ENCODE measurements at regions not wholly inside any gene's neighbourhood (a gene's known extent, or its start where the extent isn't known, plus 50 kb on each side); places are given as distances from the start of the nearest gene placed in this dataset.
"Not testable (repeated sequence)": the region's sequence is repeated elsewhere in the genome, so short reads cannot be mapped to it uniquely, and the experiment has no call there.

GRCh38 chr17:22227699-22228553, 535.6 kb downstream of the KCNJ18 start:
- not testable (repeated sequence) for DNase-seq (ENCODE audit: low read depth, low spot score); H3K4me3 ChIP-seq (ENCODE audit: low read length)

- H3K4me3 ChIP-seq (ENCODE audit: low read length); DNase-seq (ENCODE audit: low read depth, low spot score): not testable (repeated sequence)
Measured at GRCh38 chr17:22229821-22230220, 537.5 kb downstream of the KCNJ18 start.

- H3K4me3 ChIP-seq (ENCODE audit: low read length): no peak overlapping the region
- DNase-seq (ENCODE audit: low read depth, low spot score): no peak
Measured at GRCh38 chr17:22233382-22233781, 541.1 kb downstream of the KCNJ18 start.

DNA sequence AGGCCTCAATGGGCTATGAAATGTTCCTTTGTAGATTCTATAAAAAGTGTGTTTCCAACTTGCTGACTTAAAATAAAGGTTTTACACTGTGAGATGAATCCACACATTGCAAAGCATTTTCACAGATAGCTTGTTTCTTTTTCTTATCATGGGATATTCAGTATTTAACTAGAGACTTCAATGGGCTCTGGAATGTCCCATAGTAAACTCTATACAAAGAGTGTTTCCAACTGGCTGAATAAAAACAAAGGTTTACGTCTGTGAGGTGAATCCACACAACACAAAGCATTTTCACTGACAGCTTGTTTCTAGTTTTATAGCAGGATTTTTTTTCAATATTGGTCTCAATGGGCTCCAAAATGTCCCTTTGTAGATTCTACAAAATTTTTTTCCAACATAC, 550.1 kb downstream of the KCNJ18 start:
- no peak for DNase-seq (ENCODE audit: low read depth, low spot score)
- H3K4me3 ChIP-seq (ENCODE audit: low read length): no peak overlapping the region

DNA sequence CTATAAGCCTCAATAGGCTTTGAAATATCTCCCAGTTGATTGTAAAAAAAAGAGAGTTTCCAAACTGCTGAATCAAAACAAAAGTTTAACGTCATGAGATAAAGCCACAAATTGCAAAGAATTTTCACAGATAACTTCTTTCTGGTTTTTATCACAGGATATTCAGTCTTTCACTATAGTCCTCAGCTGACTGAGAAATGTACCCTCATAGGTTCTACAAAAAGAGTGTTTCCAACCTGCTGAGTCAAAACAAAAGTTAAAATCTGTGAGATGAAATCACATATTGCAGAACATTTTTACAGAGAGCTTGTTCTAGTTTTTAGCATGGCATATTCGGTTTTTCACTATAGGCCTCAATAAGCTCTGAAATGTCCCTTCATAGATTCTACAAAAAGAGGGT, 559.2 kb downstream of the KCNJ18 start:
- no peak for DNase-seq (ENCODE audit: low read depth, low spot score)
- H3K4me3 ChIP-seq (ENCODE audit: low read length): no peak overlapping the region

- no peak overlapping the region for H3K4me3 ChIP-seq (ENCODE audit: low read length)
- DNase-seq (ENCODE audit: low read depth, low spot score): no peak
Measured at GRCh38 chr17:22253007-22253406, 560.7 kb downstream of the KCNJ18 start.

GRCh38 chr17:22265807-22266206, 573.5 kb downstream of the KCNJ18 start:
- no peak overlapping the region for H3K4me3 ChIP-seq (ENCODE audit: low read length)
- no peak for DNase-seq (ENCODE audit: low read depth, low spot score)

DNA sequence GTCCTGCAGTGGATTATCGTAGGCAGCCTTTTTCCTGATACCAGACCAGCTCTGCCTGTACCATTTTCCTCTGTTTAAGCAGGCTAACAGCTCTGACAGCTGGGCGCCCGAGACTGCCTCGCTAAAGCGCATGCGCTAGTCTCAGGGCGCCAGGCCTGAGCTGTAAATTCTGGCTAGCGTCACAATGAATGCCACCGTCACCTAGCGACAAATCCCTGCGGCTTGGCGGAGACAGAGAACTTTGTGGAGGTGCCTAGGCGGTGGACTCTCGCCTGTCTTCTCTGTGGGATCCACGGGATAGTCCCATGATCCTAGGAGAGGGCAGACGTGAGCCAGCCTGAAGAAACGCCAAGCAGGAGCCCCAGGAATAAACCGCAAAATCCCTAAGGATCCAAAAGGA, 573.9 kb downstream of the KCNJ18 start:
- no peak for DNase-seq (ENCODE audit: low read depth, low spot score)
- H3K4me3 ChIP-seq (ENCODE audit: low read length): no peak overlapping the region

DNA sequence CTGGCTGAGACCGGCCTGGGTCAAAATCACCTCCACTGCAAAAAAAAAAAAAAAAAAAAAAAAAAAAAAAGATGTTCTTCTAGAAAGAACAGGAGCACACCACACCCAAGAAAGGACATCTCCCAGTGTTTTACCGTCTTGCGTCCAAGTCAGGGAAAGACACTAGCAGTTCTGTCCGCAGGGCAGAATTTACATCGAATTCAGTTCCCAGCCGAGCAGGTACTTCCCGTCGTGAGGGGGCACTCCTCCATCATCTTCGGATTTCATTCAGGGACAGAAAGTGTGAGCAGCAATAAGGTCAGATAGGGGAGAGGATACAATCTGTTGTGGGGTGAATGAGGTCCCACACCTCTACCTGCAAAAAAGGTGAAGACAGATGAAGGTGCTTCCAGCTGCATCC, 574.7 kb downstream of the KCNJ18 start:
- DNase-seq (ENCODE audit: low read depth, low spot score): no peak
- no peak overlapping the region for H3K4me3 ChIP-seq (ENCODE audit: low read length)

GRCh38 chr17:22268214-22268911, 576.0 kb downstream of the KCNJ18 start:
- no peak overlapping the region for H3K4me3 ChIP-seq (ENCODE audit: low read length)
- DNase-seq (ENCODE audit: low read depth, low spot score): no peak

DNA sequence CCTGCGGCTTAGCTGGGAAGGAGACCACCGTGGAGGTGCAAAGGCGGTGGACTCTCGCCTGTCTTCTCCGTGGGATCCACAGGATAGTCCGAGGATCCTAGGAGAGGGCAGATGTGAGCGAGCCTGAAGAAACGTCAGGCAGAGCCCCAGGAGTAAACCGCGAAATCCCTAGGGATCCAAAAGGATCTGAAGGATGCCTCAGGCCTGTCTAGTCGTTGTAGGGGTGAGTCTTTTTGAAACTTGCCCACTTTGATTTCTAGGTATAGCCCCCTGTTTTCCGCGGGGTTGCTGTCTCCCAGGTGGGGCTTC, 576.5 kb downstream of the KCNJ18 start:
- no peak overlapping the region for H3K4me3 ChIP-seq (ENCODE audit: low read length)
- no peak for DNase-seq (ENCODE audit: low read depth, low spot score)

DNA sequence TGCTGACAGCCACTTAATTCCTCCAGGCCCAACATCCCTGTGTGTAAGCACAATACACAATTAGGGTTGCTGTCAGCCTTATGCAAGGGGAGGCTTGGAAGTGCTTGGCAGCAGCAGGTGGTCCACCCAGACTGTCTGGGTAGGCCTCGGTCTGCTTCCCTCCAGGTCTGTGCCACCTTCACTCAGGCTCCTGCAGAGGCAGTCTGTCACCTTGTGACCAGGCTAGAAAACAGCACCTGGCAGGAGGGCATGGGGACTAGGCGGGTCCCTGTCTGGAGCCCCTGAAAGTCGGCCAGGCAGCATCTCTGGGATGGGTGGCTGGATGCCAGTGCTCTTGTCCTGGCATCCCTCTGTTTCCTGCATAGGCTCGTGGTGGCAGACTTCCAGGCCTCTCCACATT, 578.1 kb downstream of the KCNJ18 start:
- no peak for DNase-seq (ENCODE audit: low read depth, low spot score)
- no peak overlapping the region for H3K4me3 ChIP-seq (ENCODE audit: low read length)

- not testable (repeated sequence) for DNase-seq (ENCODE audit: low read depth, low spot score); H3K4me3 ChIP-seq (ENCODE audit: low read length)
Measured at GRCh38 chr17:22270809-22271208, 578.5 kb downstream of the KCNJ18 start.

DNA sequence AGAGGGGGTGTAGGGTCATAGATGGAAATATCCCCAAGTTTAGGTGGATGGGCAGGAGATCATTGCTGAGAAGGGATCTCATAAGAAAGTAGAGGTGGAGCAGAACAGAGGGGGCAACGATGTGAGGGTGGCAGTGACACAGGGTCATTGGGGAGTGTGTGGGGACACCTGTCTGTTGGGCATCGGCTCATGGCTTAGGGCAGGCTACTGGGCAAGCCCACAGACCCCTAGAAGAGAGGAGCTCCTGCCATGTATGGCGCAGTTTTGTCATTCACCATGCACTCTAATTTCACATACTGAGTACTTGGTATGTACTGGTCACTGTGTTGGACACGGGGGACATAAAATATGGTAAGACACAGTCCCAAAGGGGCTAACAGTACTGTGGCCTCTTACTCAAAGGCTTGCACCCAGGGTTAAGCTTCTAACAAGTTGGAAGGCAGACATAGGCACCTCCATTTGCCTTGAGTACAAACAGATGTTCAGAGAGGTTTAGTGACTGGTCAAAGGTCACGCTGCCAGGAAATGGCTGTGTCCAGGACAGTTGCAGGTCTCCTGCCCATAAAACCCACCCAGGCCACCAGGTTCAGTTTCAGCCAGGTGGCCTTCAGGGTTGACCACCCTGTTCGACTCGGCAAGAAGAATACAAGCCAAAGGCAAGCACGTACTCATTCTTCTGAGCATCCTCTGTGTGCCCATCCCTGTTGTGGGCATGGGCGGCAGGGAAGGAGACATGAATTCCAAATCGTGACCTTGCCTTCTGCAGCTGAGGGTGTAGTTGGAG, 580.2 kb downstream of the KCNJ18 start:
- H3K4me3 ChIP-seq (ENCODE audit: low read length): no peak overlapping the region
- no peak for DNase-seq (ENCODE audit: low read depth, low spot score)

DNA sequence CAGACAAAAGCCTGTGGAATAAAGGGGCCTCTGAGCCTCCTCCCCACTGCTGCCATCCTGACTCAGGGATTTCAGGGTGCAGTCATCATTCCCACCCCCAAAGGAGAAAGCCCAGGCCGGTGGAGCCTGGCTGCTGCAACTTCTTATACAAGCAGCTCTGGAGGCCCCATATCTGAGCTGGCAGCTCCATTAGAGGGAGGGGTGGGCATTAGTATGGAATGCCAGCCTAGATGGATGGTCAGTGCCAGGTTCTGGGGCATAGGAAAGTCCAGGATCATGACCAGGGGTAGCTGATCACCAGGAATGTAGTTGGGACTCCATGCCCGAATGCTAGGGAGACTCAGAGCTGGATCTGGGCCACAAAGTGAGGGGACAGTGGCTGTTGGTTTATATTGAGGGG, 581.0 kb downstream of the KCNJ18 start:
- no peak for DNase-seq (ENCODE audit: low read depth, low spot score)
- no peak overlapping the region for H3K4me3 ChIP-seq (ENCODE audit: low read length)

DNA sequence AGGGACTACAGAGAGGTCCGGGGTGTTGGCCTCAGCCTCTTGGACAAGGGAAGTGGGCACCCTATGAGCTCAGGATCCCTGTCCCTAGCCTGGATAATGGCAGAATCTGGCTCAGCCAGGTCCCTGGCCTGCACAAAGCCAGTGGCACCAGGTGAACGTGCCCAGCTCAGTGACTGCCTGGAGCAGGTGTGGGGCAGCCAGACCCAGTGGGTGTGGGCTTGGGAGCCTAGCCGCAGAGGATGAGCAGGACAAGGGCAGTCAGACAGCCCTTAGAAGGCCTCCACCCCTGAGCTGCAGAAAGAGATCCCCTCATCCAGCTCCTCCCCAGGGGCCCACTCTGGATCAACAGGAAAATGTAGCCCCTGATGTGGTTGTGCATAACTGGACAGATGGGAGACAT, 585.3 kb downstream of the KCNJ18 start:
- DNase-seq (ENCODE audit: low read depth, low spot score): no peak
- H3K4me3 ChIP-seq (ENCODE audit: low read length): no peak overlapping the region

DNA sequence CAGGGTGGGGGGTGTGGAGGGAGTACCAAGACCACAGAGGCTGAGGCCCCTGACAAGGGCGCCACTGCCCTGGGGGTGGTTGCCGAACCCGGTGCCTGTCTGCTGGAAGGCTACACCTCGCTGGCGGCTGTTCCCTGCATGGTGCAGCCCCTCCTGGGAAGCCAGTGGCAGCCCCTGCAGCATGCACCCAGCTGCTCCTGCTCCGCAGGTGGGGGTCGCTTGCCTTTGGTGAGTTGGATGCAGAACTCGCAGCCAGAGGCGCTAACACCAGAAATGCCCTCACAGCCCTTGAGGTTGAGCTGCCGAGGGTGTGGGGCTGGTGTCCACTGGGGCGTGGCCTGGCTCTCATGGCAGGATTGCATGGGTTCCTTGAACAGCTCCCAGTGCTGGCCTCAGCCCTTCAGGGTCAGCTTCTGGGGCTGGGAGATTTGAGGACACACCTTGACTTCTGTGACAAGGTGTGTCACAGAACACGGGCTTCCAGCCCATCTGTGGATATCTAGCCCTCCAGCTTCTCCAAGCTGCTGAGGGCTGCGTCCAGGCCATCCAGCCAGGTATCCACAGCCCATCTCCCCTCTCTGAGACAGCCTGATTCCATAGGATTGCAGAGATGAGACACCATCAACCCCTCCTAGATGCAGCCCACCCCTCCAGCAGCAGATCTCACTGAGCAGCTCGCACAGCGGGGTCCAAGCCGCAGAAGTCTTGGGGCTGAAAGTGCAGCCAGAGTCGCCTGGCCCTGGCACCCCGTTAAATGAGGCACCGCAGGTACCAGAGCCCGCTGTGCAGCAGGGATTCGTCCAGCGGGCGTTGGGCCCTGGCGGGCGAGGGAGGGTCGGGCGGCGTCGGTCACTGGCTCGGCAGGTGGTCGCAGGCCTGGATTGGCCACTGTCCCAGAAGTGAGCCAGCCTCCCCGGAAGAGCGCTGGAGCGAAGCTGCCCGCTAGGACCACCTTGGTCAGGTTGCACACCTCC, 586.3 kb downstream of the KCNJ18 start:
- H3K4me3 ChIP-seq (ENCODE audit: low read length): no peak overlapping the region
- no peak for DNase-seq (ENCODE audit: low read depth, low spot score)

DNA sequence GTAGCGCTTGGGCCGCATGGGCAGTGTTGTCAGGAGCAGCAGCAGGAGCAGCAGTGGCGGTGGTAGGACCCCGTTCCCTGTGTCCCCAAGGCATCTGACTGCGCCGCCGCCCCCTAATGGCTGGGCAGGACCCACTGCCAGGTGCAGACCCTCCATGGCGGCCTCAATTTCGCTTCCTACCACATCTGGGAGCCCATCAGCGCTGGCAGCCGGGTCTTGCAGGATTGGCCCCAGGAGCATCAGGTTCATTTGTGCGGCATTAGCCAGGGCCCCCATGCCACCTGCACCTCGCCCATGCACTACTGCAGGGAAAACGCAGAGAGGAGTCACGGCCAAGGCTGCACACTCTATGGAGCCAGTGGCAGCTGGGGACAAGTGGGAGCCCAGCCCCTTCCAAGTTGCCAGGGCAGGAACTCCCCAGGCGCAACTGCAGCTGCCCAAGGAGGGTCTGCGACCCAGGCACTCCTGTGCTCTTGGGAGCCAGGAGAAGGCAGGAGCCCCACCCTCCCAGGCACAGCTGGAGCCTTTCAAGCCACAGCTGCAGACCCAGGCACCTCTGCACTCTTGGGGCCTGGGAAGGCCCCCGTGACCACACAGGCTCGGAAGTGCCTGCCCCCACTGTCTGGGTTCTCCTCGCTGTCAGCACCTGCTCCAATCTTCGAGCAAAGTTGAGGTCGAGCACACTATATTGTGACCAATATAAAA, 594.2 kb downstream of the KCNJ18 start:
- no peak overlapping the region for H3K4me3 ChIP-seq (ENCODE audit: low read length)
- no peak for DNase-seq (ENCODE audit: low read depth, low spot score)
